GM12865 (cell line): ENCODE measurements at regions not wholly inside any gene's neighbourhood (a gene's known extent, or its start where the extent isn't known, plus 50 kb on each side); places are given as distances from the start of the nearest gene placed in this dataset.

Experiments
- DNase-seq: peaks from one replicate; pipeline ENCODE4 v3.0.0; 2010; ENCODE audit warnings: low read depth
- H3K4me3 ChIP-seq: 2 replicates; pipeline ENCODE4 v1.5.1; 2011; ENCODE audit warnings: mild to moderate bottlenecking, low read depth, low read length, control low read depth
- CTCF ChIP-seq: IDR thresholded peaks from 2 replicates; pipeline ENCODE4 v1.5.1; 2011; ENCODE audit warnings: low read length, control low read depth, low read depth, inconsistent platforms; ENCODE audit not compliant: insufficient read depth; ENCODE audit errors: missing control alignments

DNA sequence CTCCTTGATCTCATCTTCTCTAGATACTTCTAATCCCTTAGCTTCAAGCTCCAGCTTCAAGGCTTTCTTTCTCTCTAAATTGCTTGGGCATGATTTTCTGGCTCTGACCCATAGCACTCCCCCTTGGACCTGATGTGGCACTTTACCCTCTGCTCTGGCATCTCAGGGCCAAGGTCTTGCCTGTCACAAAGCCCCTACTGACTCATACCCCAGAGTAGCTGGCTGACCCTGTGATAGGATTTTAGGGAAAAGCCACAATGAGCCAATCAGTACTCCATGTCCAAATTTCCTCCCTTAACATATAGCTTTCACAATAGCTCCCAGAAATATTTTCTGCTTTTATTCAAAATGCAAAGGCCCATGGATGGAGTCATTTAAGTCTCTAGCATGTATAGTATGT, 488.7 kb upstream of the SPRED2 start:
- TF ChIP-seq CTCF: no peak
- H3K4me3 ChIP-seq: no peak overlapping the region
- DNase-seq: no peak

DNA sequence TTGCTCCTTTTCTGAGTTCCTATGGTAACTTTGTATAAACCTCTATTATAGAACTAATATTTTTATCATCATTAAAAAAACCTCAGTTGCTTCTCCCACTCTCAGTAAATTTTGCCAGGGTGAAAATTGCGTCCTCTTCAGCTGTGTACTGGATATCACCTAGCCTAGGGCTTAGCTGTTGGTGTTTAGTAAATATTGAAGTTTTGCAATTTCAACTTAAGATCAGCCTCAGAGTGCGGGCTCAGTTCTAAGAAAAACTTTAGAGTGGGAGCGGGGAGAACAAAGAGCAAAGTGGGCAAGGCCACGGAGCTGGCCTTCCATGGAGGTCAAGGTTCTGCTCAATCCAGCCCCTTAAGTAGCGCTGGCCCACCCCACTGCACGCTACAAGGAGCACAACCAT, 488.3 kb upstream of the SPRED2 start:
- H3K4me3 ChIP-seq: no peak overlapping the region
- TF ChIP-seq CTCF: no peak
- DNase-seq: no peak

GRCh38 chr2:65919550-65920188, 487.3 kb upstream of the SPRED2 start:
- no peak overlapping the region for H3K4me3 ChIP-seq
- TF ChIP-seq CTCF: no peak
- no peak for DNase-seq

DNA sequence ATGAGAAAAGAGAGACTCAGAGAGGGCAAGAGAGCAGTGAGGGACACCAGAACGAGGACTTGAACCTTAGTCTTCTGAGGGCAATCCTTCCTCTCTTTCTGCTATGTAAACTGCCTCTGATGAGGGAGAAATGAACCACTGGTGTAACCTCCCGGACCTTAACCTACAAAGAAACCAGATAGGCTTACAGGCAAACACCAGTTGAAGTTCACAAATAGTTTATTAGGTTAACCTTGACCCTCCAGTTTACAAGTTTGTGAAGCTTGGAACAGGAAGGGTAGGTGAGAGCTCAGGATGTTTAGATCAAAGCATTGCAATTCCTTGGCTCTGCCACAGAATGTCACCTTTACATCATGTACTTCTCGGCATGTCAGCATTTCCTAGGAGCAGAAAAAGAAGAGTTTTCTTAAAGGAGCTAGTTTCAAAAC, 486.4 kb upstream of the SPRED2 start:
- H3K4me3 ChIP-seq: no peak overlapping the region
- TF ChIP-seq CTCF: no peak
- DNase-seq: no peak

DNA sequence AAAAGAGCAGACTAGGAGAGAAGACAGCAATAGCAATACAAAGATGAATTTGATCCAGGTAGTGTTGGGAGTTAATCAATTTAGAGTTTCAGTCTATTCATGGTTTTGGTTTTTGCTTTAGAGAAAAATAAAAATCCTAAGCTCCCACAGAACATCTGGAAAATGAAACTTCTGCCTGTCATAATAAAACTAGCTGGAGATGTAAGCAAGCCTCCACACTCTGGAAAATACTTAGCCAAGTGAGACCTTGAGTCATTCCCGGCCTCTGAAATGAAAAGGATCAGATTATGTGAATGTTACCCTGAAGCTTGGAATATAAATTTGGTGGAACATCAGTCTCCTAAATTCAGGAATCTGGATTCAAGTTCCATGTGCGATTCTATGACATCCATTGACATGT, 485.6 kb upstream of the SPRED2 start:
- no peak for DNase-seq
- TF ChIP-seq CTCF: no peak
- H3K4me3 ChIP-seq: no peak overlapping the region

GRCh38 chr2:65916785-65917295, 484.4 kb upstream of the SPRED2 start:
- H3K4me3 ChIP-seq: no peak overlapping the region
- TF ChIP-seq CTCF: no peak
- no peak for DNase-seq

DNA sequence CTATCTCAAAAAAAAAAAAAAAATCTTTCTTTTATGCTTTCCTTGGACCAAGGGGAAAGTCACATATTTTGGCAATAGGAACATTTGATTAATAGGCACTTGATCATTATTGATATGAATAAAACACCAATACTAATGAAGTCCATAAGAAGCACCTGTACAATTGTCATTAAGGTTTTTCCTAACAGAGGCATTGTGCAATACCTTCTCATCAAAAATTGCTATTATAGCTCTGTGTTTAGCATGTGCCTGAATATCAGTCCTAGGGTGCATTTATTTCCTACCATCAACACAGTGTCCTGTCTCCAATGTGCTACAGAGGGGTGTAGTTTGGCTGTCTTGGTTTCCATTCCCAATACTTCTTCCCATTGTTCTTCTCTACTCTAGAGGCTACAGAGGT, 483.8 kb upstream of the SPRED2 start:
- no peak for TF ChIP-seq CTCF
- no peak for DNase-seq
- no peak overlapping the region for H3K4me3 ChIP-seq
